ENCODE measurements at regions not wholly inside any gene's neighbourhood (a gene's known extent, or its start where the extent isn't known, plus 50 kb on each side); places are given as distances from the start of the nearest gene placed in this dataset.

- Histone ChIP-seq H3K4me3 (no peak overlapping the region), H3K4me1 (ENCODE audit: insufficient read depth) (no peaks in the 10 kb centered on the region), H4K20me1 (replicated peaks; ENCODE audit: insufficient read depth) (no peaks in the 10 kb centered on the region), H3F3A (replicated peaks; ENCODE audit: low read depth) (no peaks in the 10 kb centered on the region), H3K9me2 (ENCODE audit: insufficient read depth) (no peaks in the 10 kb centered on the region), H2AFZ (no peak overlapping the region), H3K36me3 (ENCODE audit: insufficient read depth) (no peaks in the 10 kb centered on the region), H3K4me2 (no peak overlapping the region), H3K27me3 (ENCODE audit: insufficient read depth) (no peaks in the 10 kb centered on the region), H3K27ac (ENCODE audit: low read depth) (no peak overlapping the region), H3K79me2 (replicated peaks; ENCODE audit: insufficient read depth) (no peaks in the 10 kb centered on the region)
- Mint-ChIP-seq H3K4me1 (peaks cover 15% of the 10 kb centered on the region), H3K36me3 (ENCODE audit: low read depth) (no peaks in the 10 kb centered on the region), H3K4me3 (no peak overlapping the region), H3K27me3 (ENCODE audit: insufficient read depth, low read depth, poor library complexity) (no peaks in the 10 kb centered on the region), H3K27ac (no peak overlapping the region), H3K9me3 (no peaks in the 10 kb centered on the region)
- no peak for DNase-seq (ENCODE audit: low spot score)
- ATAC-seq = no peak
- TF ChIP-seq NANOG (IDR thresholded peaks at IDR 0.05; ENCODE audit: borderline replicate concordance) = no peak
- TF ChIP-seq JUNB (IDR thresholded peaks at IDR 0.05; ENCODE audit: unreplicated experiment) = no peak
- no peak for TF ChIP-seq STAT1 (IDR thresholded peaks at IDR 0.05; ENCODE audit: unreplicated experiment)
- TF ChIP-seq REST (IDR thresholded peaks at IDR 0.05; ENCODE audit: unreplicated experiment) = no peak
- no peak for TF ChIP-seq ZNF331 (CRISPR knock-in tag; IDR thresholded peaks at IDR 0.05; ENCODE audit: low read depth)
- TF ChIP-seq, protein P1, sequence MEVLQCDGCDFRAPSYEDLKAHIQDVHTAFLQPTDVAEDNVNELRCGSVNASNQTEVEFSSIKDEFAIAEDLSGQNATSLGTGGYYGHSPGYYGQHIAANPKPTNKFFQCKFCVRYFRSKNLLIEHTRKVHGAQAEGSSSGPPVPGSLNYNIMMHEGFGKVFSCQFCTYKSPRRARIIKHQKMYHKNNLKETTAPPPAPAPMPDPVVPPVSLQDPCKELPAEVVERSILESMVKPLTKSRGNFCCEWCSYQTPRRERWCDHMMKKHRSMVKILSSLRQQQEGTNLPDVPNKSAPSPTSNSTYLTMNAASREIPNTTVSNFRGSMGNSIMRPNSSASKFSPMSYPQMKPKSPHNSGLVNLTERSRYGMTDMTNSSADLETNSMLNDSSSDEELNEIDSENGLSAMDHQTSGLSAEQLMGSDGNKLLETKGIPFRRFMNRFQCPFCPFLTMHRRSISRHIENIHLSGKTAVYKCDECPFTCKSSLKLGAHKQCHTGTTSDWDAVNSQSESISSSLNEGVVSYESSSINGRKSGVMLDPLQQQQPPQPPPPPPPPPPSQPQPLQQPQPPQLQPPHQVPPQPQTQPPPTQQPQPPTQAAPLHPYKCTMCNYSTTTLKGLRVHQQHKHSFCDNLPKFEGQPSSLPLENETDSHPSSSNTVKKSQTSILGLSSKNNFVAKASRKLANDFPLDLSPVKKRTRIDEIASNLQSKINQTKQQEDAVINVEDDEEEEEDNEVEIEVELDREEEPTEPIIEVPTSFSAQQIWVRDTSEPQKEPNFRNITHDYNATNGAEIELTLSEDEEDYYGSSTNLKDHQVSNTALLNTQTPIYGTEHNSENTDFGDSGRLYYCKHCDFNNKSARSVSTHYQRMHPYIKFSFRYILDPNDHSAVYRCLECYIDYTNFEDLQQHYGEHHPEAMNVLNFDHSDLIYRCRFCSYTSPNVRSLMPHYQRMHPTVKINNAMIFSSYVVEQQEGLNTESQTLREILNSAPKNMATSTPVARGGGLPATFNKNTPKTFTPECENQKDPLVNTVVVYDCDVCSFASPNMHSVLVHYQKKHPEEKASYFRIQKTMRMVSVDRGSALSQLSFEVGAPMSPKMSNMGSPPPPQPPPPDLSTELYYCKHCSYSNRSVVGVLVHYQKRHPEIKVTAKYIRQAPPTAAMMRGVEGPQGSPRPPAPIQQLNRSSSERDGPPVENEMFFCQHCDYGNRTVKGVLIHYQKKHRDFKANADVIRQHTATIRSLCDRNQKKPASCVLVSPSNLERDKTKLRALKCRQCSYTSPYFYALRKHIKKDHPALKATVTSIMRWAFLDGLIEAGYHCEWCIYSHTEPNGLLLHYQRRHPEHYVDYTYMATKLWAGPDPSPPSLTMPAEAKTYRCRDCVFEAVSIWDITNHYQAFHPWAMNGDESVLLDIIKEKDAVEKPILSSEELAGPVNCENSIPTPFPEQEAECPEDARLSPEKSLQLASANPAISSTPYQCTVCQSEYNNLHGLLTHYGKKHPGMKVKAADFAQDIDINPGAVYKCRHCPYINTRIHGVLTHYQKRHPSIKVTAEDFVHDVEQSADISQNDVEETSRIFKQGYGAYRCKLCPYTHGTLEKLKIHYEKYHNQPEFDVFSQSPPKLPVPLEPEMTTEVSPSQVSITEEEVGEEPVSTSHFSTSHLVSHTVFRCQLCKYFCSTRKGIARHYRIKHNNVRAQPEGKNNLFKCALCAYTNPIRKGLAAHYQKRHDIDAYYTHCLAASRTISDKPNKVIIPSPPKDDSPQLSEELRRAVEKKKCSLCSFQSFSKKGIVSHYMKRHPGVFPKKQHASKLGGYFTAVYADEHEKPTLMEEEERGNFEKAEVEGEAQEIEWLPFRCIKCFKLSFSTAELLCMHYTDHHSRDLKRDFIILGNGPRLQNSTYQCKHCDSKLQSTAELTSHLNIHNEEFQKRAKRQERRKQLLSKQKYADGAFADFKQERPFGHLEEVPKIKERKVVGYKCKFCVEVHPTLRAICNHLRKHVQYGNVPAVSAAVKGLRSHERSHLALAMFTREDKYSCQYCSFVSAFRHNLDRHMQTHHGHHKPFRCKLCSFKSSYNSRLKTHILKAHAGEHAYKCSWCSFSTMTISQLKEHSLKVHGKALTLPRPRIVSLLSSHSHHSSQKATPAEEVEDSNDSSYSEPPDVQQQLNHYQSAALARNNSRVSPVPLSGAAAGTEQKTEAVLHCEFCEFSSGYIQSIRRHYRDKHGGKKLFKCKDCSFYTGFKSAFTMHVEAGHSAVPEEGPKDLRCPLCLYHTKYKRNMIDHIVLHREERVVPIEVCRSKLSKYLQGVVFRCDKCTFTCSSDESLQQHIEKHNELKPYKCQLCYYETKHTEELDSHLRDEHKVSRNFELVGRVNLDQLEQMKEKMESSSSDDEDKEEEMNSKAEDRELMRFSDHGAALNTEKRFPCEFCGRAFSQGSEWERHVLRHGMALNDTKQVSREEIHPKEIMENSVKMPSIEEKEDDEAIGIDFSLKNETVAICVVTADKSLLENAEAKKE (CRISPR knock-in tag; IDR thresholded peaks at IDR 0.05) = no peak
Observed at GRCh38 chr6:74607468-74607867, 598.4 kb downstream of the COL12A1 start.

Data from GM23338 (cell line).